Natural killer cell (primary cell): ENCODE measurements at regions not wholly inside any gene's neighbourhood (a gene's known extent, or its start where the extent isn't known, plus 50 kb on each side); places are given as distances from the start of the nearest gene placed in this dataset.
A peak's percentile ranks its signal among the peaks of the same experiment; 100 is the strongest.

Experiments
- ATAC-seq, 3 donors: fragments of 150-1000 bp in 2 of 3; fragments of 200-7000 bp in 1 of 3; cut with Tn5 transposase; 1 replicate in 1 of 3; 2 replicates in 2 of 3; pipeline ENCODE4 v1.10.0; 2021; ENCODE audit warnings: mild to moderate bottlenecking in 2 of 3, moderate library complexity in 2 of 3
- DNase-seq, 2 donors: peaks; one replicate each; pipeline versions ENCODE4 v3.0.0 to v3.0.0-alpha.2; 2013 to 2021; ENCODE audit warnings: mixed read lengths in 1 of 2
- H3K27ac ChIP-seq: one replicate; pipeline ENCODE4 v1.5.1; 2013; ENCODE audit warnings: mild to moderate bottlenecking, low read length
- H3K27me3 ChIP-seq: one replicate; pipeline ENCODE4 v1.6.1; 2013; ENCODE audit warnings: low read length; ENCODE audit not compliant: control insufficient read depth, insufficient read depth
- H3K36me3 ChIP-seq: one replicate; pipeline ENCODE4 v1.6.1; 2013; ENCODE audit warnings: low read length; ENCODE audit not compliant: control insufficient read depth, insufficient read depth
- H3K4me1 ChIP-seq: one replicate; pipeline ENCODE4 v1.6.1; 2013; ENCODE audit warnings: low read length; ENCODE audit not compliant: control insufficient read depth, insufficient read depth
- H3K4me3 ChIP-seq: one replicate; pipeline ENCODE4 v1.5.1; 2013; ENCODE audit warnings: low read length
- H3K9me3 ChIP-seq: one replicate; pipeline ENCODE4 v1.6.1; 2013; ENCODE audit warnings: low read length; ENCODE audit not compliant: control insufficient read depth, insufficient read depth
- H3K27ac Mint-ChIP-seq, 2 donors: one replicate each; pipeline ENCODE4 v1.8.0; 2022; ENCODE audit warnings: mild to moderate bottlenecking in 2 of 2, mixed read lengths in 2 of 2, moderate library complexity in 1 of 2
- H3K27me3 Mint-ChIP-seq, 2 donors: one replicate each; pipeline ENCODE4 v1.8.0; 2022; ENCODE audit warnings: low read depth in 2 of 2, mixed read lengths in 2 of 2
- H3K36me3 Mint-ChIP-seq: one replicate; pipeline ENCODE4 v1.8.0; 2022; ENCODE audit warnings: mixed read lengths
- H3K4me1 Mint-ChIP-seq, 2 donors: one replicate each; pipeline ENCODE4 v1.8.0; 2022; ENCODE audit warnings: mixed read lengths in 2 of 2
- H3K4me3 Mint-ChIP-seq: one replicate; pipeline ENCODE4 v1.8.0; 2022; ENCODE audit warnings: mild to moderate bottlenecking, moderate library complexity, mixed read lengths
- H3K9me3 Mint-ChIP-seq, 2 donors: one replicate each; pipeline ENCODE4 v1.8.0; 2022; ENCODE audit warnings: mixed read lengths in 2 of 2
- WGBS: methylation state at CpG from one replicate; pipeline ENCODE4 v1.1.7; 2013; ENCODE audit warnings: missing lambda C conversion rate; ENCODE audit not compliant: insufficient coverage; 5-methylcytosine and 5-hydroxymethylcytosine counted together
- intact Hi-C: fragments of 100-400 bp; cut with micrococcal nuclease; formaldehyde crosslinking; loops from one replicate; pipeline ENCODE4 v1.14.2; 2022
- TF ChIP-seq, protein P1 (sequence below): fragments of 200-600 bp; IDR thresholded peaks from one replicate; pipeline ENCODE4 v1.8.0; 2022; ENCODE audit warnings: antibody characterized with exemption

GRCh38 chr5:155753943-155754581, 572.9 kb upstream of the SGCD start:
- no peaks in the 10 kb centered on the region for H3K9me3 ChIP-seq
- ATAC-seq (no peak), DNase-seq (no peak)
- H3K27ac Mint-ChIP-seq = no peak overlapping the region
- H3K36me3 ChIP-seq = no peaks in the 10 kb centered on the region
- no peaks in the 10 kb centered on the region for H3K36me3 Mint-ChIP-seq
- no peak overlapping the region for H3K4me3 Mint-ChIP-seq
- no peaks in the 10 kb centered on the region for H3K4me1 ChIP-seq
- no peaks in the 10 kb centered on the region for H3K4me1 Mint-ChIP-seq
- H3K27me3 ChIP-seq = no peaks in the 10 kb centered on the region
- H3K27me3 Mint-ChIP-seq = peaks cover 0 to 3% of the 10 kb centered on the region in 2 donors
- intact Hi-C loops = no loop called here
- no peak overlapping the region for H3K4me3 ChIP-seq
- TF ChIP-seq, protein P1, sequence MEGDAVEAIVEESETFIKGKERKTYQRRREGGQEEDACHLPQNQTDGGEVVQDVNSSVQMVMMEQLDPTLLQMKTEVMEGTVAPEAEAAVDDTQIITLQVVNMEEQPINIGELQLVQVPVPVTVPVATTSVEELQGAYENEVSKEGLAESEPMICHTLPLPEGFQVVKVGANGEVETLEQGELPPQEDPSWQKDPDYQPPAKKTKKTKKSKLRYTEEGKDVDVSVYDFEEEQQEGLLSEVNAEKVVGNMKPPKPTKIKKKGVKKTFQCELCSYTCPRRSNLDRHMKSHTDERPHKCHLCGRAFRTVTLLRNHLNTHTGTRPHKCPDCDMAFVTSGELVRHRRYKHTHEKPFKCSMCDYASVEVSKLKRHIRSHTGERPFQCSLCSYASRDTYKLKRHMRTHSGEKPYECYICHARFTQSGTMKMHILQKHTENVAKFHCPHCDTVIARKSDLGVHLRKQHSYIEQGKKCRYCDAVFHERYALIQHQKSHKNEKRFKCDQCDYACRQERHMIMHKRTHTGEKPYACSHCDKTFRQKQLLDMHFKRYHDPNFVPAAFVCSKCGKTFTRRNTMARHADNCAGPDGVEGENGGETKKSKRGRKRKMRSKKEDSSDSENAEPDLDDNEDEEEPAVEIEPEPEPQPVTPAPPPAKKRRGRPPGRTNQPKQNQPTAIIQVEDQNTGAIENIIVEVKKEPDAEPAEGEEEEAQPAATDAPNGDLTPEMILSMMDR = no peak
- H3K27ac ChIP-seq = no peak overlapping the region
- 66% methylated on average over 3 of the region's 3 CpGs for WGBS
- H3K9me3 Mint-ChIP-seq = peaks cover 0 to 7% of the 10 kb centered on the region in 2 donors

DNA sequence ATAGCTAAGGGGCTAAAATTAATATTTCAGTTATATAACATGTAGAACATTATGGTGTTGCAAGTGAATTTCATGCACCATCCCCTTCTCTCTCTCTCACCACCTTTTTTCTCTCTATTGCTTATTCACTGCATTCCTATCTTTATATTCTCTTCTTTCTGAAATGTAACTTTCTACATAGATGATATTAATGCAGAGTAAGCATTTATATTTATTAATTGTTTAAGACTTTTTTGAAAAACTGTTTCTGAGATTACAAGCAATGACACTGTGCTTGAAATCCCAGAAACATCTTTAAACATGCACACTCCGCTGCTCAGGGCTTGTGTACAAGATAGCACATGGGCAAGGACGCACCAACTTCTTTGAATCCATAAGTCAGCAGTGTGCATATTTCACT, 567.7 kb upstream of the SGCD start:
- H3K4me3 Mint-ChIP-seq = no peak overlapping the region
- DNase-seq = no peak
- H3K4me1 ChIP-seq = no peaks in the 10 kb centered on the region
- H3K4me3 ChIP-seq = no peak overlapping the region
- no peaks in the 10 kb centered on the region for H3K36me3 Mint-ChIP-seq
- no peaks in the 10 kb centered on the region for H3K4me1 Mint-ChIP-seq
- H3K9me3 ChIP-seq = peaks cover 3% of the 10 kb centered on the region
- intact Hi-C loops = no loop called here
- peaks cover 14 to 18% of the 10 kb centered on the region in 2 donors for H3K9me3 Mint-ChIP-seq
- no peak overlapping the region for H3K27ac Mint-ChIP-seq
- WGBS = 98% methylated on average over 2 of the region's 2 CpGs
- H3K36me3 ChIP-seq = no peaks in the 10 kb centered on the region
- no peaks in the 10 kb centered on the region for H3K27me3 Mint-ChIP-seq
- TF ChIP-seq, protein P1 = no peak
- no peak overlapping the region for H3K27ac ChIP-seq
- ATAC-seq = no peak
- H3K27me3 ChIP-seq = no peaks in the 10 kb centered on the region

GRCh38 chr5:155759984-155760383, 567.0 kb upstream of the SGCD start:
- no peaks in the 10 kb centered on the region for H3K27me3 ChIP-seq
- Mint-ChIP-seq H3K9me3 (peaks cover 14 to 17% of the 10 kb centered on the region in 2 donors), H3K36me3 (no peaks in the 10 kb centered on the region), H3K27me3 (no peaks in the 10 kb centered on the region), H3K4me1 (peaks cover 0 to 2% of the 10 kb centered on the region in 2 donors), H3K4me3 (no peak overlapping the region), H3K27ac (peak overlapping the region; percentile 17 to 29)
- no peak overlapping the region for H3K4me3 ChIP-seq
- DNase-seq (no peak), ATAC-seq (no peak)
- peaks cover 3% of the 10 kb centered on the region for H3K9me3 ChIP-seq
- H3K27ac ChIP-seq = no peak overlapping the region
- TF ChIP-seq, protein P1 = no peak
- no peaks in the 10 kb centered on the region for H3K36me3 ChIP-seq
- intact Hi-C loops = no loop called here
- H3K4me1 ChIP-seq = peaks cover under 1% of the 10 kb centered on the region

DNA sequence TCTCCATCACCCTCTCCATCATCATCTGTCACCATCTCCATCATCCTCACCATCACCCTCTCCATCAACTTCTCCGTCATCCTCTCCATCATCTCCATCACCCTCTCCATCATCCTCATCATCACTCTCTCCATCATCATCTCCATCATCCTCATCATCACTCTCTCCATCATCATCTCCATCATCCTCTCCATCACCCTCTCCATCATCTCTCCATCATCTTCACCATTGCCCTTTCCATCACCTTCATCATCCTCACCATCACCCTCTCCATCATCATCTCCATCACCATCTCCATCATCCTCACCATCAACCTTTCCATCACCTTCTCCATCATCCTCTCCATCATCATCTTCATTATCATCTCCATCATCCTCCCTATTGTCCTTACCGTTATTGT, 565.5 kb upstream of the SGCD start:
- Mint-ChIP-seq H3K4me3 (no peak overlapping the region), H3K27ac (peak overlapping the region in 1 of 2 donors; percentile 36), H3K27me3 (no peaks in the 10 kb centered on the region), H3K4me1 (peaks cover 10 to 13% of the 10 kb centered on the region in 2 donors), H3K9me3 (peaks cover 14 to 17% of the 10 kb centered on the region in 2 donors), H3K36me3 (no peaks in the 10 kb centered on the region)
- Histone ChIP-seq H3K27me3 (no peaks in the 10 kb centered on the region), H3K9me3 (peaks cover 3% of the 10 kb centered on the region), H3K4me1 (peaks cover 13% of the 10 kb centered on the region), H3K27ac (no peak overlapping the region), H3K4me3 (no peak overlapping the region), H3K36me3 (no peaks in the 10 kb centered on the region)
- DNase-seq = no peak
- ATAC-seq = no peak
- intact Hi-C loops = no loop called here
- 89% methylated on average over 2 of the region's 2 CpGs for WGBS
- TF ChIP-seq, protein P1 = no peak
